ENCODE measurements at regions not wholly inside any gene's neighbourhood (a gene's known extent, or its start where the extent isn't known, plus 50 kb on each side); places are given as distances from the start of the nearest gene placed in this dataset.
"Not testable (repeated sequence)": the region's sequence is repeated elsewhere in the genome, so short reads cannot be mapped to it uniquely, and the experiment has no call there.

- 43% methylated on average over 1 of the region's 5 CpGs; no CpG with 5 or more reads in 1 of the 2 experiments for WGBS, 2 experiments (ENCODE audit: insufficient coverage in 2 of 2)
Observed at GRCh38 chr10:3314445-3315085, 142.0 kb upstream of the PITRM1 start.

GRCh38 chr10:3313784-3314444 is 141.3 kb upstream of the PITRM1 start:
- not testable (repeated sequence) for H3K4me1 ChIP-seq (ENCODE audit: control insufficient read depth, insufficient read depth, low read length, poor library complexity, severe bottlenecking); H3K27ac ChIP-seq (ENCODE audit: low read depth, low read length, severe bottlenecking)
- 57 to 64% methylated on average over 1 to 2 of the region's 2 CpGs for WGBS, 2 experiments (ENCODE audit: insufficient coverage in 2 of 2)

More at GRCh38 chr10:3314445-3315085, 142.0 kb upstream of the PITRM1 start:
- not testable (repeated sequence) for H3K9me3 ChIP-seq (ENCODE audit: control insufficient read depth, low read length); H3K27ac ChIP-seq (ENCODE audit: low read depth, low read length, severe bottlenecking); H3K4me3 ChIP-seq (ENCODE audit: extremely low read depth, insufficient read depth, low read length, poor library complexity, severe bottlenecking); H3K36me3 ChIP-seq (ENCODE audit: control insufficient read depth, insufficient read depth, low read length); H3K4me1 ChIP-seq (ENCODE audit: control insufficient read depth, insufficient read depth, low read length, poor library complexity, severe bottlenecking)

DNA sequence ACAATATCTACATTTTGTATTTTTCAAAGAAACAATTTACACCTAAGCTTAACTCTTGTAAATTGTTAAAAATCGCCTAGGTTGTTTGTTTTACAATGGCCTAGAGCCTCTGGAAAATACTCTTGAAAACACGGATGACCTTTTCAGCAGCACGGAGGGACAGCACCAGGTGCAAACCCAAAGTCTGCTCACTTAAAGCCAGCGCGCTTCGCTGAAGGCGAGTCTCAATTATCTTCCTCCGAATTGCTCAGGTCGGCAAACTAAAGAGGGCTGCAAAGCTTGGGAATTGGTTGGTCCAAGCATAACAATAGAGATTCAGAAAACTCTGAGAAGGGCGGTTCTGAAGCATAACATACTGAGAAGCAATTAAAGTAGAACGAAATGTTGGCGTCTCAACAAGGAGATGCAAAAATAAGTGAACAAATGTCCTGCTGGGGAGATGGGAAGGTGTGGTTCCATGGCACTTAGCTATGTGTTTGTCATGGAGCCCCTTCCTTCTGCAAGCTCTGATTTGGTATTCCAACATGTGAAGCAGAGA is 139.9 kb upstream of the PITRM1 start:
- no peaks in the 10 kb centered on the region for H3K9me3 ChIP-seq (ENCODE audit: control insufficient read depth, low read length)
- H3K4me1 ChIP-seq (ENCODE audit: control insufficient read depth, insufficient read depth, low read length, poor library complexity, severe bottlenecking), result no peaks in the 10 kb centered on the region
- no peaks in the 10 kb centered on the region for H3K36me3 ChIP-seq (ENCODE audit: control insufficient read depth, insufficient read depth, low read length)
- no peak overlapping the region for H3K4me3 ChIP-seq (ENCODE audit: extremely low read depth, insufficient read depth, low read length, poor library complexity, severe bottlenecking)
- WGBS, 2 experiments (ENCODE audit: insufficient coverage in 2 of 2), result 37 to 43% methylated on average over 11 of the region's 12 CpGs
- H3K27ac ChIP-seq (ENCODE audit: low read depth, low read length, severe bottlenecking), result no peak overlapping the region

More at GRCh38 chr10:3313784-3314444, 141.3 kb upstream of the PITRM1 start:
- H3K4me3 ChIP-seq (ENCODE audit: extremely low read depth, insufficient read depth, low read length, poor library complexity, severe bottlenecking); H3K36me3 ChIP-seq (ENCODE audit: control insufficient read depth, insufficient read depth, low read length); H3K9me3 ChIP-seq (ENCODE audit: control insufficient read depth, low read length): not testable (repeated sequence)

GRCh38 chr10:3310016-3310784 is 137.6 kb upstream of the PITRM1 start:
- Histone ChIP-seq H3K4me1 (ENCODE audit: control insufficient read depth, insufficient read depth, low read length, poor library complexity, severe bottlenecking) (no peaks in the 10 kb centered on the region), H3K27ac (ENCODE audit: low read depth, low read length, severe bottlenecking) (no peak overlapping the region)
- 25 to 94% methylated on average over 2 of the region's 8 CpGs for WGBS, 2 experiments (ENCODE audit: insufficient coverage in 2 of 2)

DNA sequence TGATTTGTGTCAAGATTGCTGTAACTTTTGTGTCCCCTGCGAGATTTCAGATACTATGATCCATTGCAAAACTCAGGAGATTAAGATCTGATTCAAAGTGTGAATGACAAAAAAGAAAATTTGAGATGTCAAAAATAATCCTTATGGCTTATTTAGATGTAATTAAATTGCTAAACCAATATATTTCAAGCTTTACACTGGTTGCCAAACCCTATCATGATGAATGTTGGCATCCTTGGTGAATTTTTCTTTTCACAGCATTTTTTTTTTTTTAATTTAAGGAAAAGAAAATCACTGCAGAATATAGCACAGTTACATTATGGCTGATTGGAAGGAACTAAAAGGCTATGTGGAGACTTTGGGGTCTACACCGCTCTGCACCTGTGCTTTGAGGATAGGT is 133.5 kb upstream of the PITRM1 start:
- Histone ChIP-seq H3K4me1 (ENCODE audit: control insufficient read depth, insufficient read depth, low read length, poor library complexity, severe bottlenecking) (no peaks in the 10 kb centered on the region), H3K27ac (ENCODE audit: low read depth, low read length, severe bottlenecking) (no peak overlapping the region), H3K9me3 (ENCODE audit: control insufficient read depth, low read length) (no peaks in the 10 kb centered on the region), H3K36me3 (ENCODE audit: control insufficient read depth, insufficient read depth, low read length) (no peaks in the 10 kb centered on the region), H3K4me3 (ENCODE audit: extremely low read depth, insufficient read depth, low read length, poor library complexity, severe bottlenecking) (no peak overlapping the region)
- WGBS, 2 experiments (ENCODE audit: insufficient coverage in 2 of 2), result 60% methylated on average over 1 of the region's 2 CpGs; no CpG with 5 or more reads in 1 of the 2 experiments

More at GRCh38 chr10:3310016-3310784, 137.6 kb upstream of the PITRM1 start:
- H3K36me3 ChIP-seq (ENCODE audit: control insufficient read depth, insufficient read depth, low read length), result no peaks in the 10 kb centered on the region
- no peaks in the 10 kb centered on the region for H3K9me3 ChIP-seq (ENCODE audit: control insufficient read depth, low read length)
- H3K4me3 ChIP-seq (ENCODE audit: extremely low read depth, insufficient read depth, low read length, poor library complexity, severe bottlenecking), result no peak overlapping the region

GRCh38 chr10:3295582-3296151 is 123.1 kb upstream of the PITRM1 start:
- WGBS, 2 experiments (ENCODE audit: insufficient coverage in 2 of 2), result 82 to 87% methylated on average over 11 to 14 of the region's 14 CpGs
- Histone ChIP-seq H3K36me3 (ENCODE audit: control insufficient read depth, insufficient read depth, low read length) (no peaks in the 10 kb centered on the region), H3K9me3 (ENCODE audit: control insufficient read depth, low read length) (no peaks in the 10 kb centered on the region), H3K27ac (ENCODE audit: low read depth, low read length, severe bottlenecking) (no peak overlapping the region), H3K4me3 (ENCODE audit: extremely low read depth, insufficient read depth, low read length, poor library complexity, severe bottlenecking) (no peak overlapping the region), H3K4me1 (ENCODE audit: control insufficient read depth, insufficient read depth, low read length, poor library complexity, severe bottlenecking) (peaks cover 3% of the 10 kb centered on the region)

GRCh38 chr10:3294919-3295581 is 122.5 kb upstream of the PITRM1 start:
- H3K4me3 ChIP-seq (ENCODE audit: extremely low read depth, insufficient read depth, low read length, poor library complexity, severe bottlenecking), result no peak overlapping the region
- no peaks in the 10 kb centered on the region for H3K36me3 ChIP-seq (ENCODE audit: control insufficient read depth, insufficient read depth, low read length)
- 88 to 91% methylated on average over 10 to 12 of the region's 14 CpGs for WGBS, 2 experiments (ENCODE audit: insufficient coverage in 2 of 2)
- H3K4me1 ChIP-seq (ENCODE audit: control insufficient read depth, insufficient read depth, low read length, poor library complexity, severe bottlenecking), result peaks cover 3% of the 10 kb centered on the region
- no peaks in the 10 kb centered on the region for H3K9me3 ChIP-seq (ENCODE audit: control insufficient read depth, low read length)
- H3K27ac ChIP-seq (ENCODE audit: low read depth, low read length, severe bottlenecking), result no peak overlapping the region

DNA sequence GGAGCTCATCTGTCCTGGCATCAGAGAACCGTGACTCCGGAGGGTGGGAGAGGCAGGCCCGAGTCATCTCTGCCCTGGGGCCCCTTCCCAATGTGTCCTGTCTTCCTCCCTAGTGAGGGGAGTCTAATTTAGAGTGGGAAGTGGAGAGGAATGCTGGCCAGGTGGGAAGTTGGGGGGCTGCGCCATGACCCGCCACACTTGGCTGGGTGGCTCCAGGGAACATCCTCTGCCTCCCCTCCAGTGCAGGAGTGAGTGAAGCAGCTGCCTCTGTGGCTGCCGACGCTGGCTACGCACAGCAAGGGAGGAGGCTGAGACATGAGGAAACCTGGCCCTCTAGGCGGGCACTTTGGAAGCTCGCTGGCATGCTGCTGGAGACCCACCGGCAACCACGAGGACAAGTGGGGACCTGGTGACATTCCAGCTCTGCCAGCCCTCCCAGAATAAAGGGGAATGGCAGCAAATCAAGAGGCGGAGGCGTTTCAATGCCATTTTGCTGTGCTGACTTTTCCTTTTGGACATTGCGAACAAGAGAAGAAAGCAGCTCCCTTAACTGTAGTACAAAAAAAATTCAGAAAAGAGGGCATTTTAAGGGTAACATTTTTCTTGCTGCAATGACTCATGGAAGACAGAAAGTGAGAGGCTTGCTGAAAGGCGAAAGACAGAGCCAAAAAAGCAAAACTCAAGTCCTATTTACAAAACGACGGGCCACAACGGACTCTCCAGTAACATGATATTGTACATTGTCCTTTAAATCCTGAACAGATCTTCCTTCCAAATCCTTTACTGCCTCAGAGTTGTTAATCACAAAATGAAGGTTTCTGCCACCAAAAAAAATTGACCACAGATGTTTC is 121.2 kb upstream of the PITRM1 start:
- H3K4me3 ChIP-seq (ENCODE audit: extremely low read depth, insufficient read depth, low read length, poor library complexity, severe bottlenecking), result no peak overlapping the region
- 92 to 93% methylated on average over 16 to 18 of the region's 19 CpGs for WGBS, 2 experiments (ENCODE audit: insufficient coverage in 2 of 2)
- no peak overlapping the region for H3K27ac ChIP-seq (ENCODE audit: low read depth, low read length, severe bottlenecking)
- no peaks in the 10 kb centered on the region for H3K36me3 ChIP-seq (ENCODE audit: control insufficient read depth, insufficient read depth, low read length)
- H3K9me3 ChIP-seq (ENCODE audit: control insufficient read depth, low read length), result no peaks in the 10 kb centered on the region
- peaks cover 3% of the 10 kb centered on the region for H3K4me1 ChIP-seq (ENCODE audit: control insufficient read depth, insufficient read depth, low read length, poor library complexity, severe bottlenecking)

GRCh38 chr10:3292636-3293035 is 120.1 kb upstream of the PITRM1 start:
- 86 to 98% methylated on average over 4 to 7 of the region's 8 CpGs for WGBS, 2 experiments (ENCODE audit: insufficient coverage in 2 of 2)
- Histone ChIP-seq H3K9me3 (ENCODE audit: control insufficient read depth, low read length) (no peaks in the 10 kb centered on the region), H3K4me1 (ENCODE audit: control insufficient read depth, insufficient read depth, low read length, poor library complexity, severe bottlenecking) (peaks cover 3% of the 10 kb centered on the region), H3K4me3 (ENCODE audit: extremely low read depth, insufficient read depth, low read length, poor library complexity, severe bottlenecking) (no peak overlapping the region), H3K27ac (ENCODE audit: low read depth, low read length, severe bottlenecking) (no peak overlapping the region), H3K36me3 (ENCODE audit: control insufficient read depth, insufficient read depth, low read length) (no peaks in the 10 kb centered on the region)
